ENCODE measurements at regions not wholly inside any gene's neighbourhood (a gene's known extent, or its start where the extent isn't known, plus 50 kb on each side); places are given as distances from the start of the nearest gene placed in this dataset.

GRCh38 chr2:225130093-225130492 is 87.8 kb upstream of the DOCK10 start:
- no peak for TF ChIP-seq SP1 (CRISPR knock-in tag; conservative IDR thresholded peaks at IDR 0.05)
- TF ChIP-seq CTCF (IDR thresholded peaks at IDR 0.05): no peak
- TF ChIP-seq FOXJ3 (CRISPR knock-in tag; IDR thresholded peaks at IDR 0.05; ENCODE audit: borderline replicate concordance): no peak
- TF ChIP-seq ZBTB43 (CRISPR knock-in tag; IDR thresholded peaks at IDR 0.05): no peak
- no peak for TF ChIP-seq ESRRA (CRISPR knock-in tag; IDR thresholded peaks at IDR 0.05; ENCODE audit: borderline replicate concordance)

Data from WTC11 (cell line).